22Rv1 (cell line): ENCODE measurements at regions not wholly inside any gene's neighbourhood (a gene's known extent, or its start where the extent isn't known, plus 50 kb on each side); places are given as distances from the start of the nearest gene placed in this dataset.

Experiments
- CTCF ChIP-seq: fragments of 450-650 bp; IDR thresholded peaks from 2 replicates; pipeline ENCODE4 v1.5.1; 2017; ENCODE audit warnings: mild to moderate bottlenecking
- ZFX ChIP-seq: fragments of 450-650 bp; IDR thresholded peaks from 2 replicates; pipeline ENCODE4 v1.6.1; 2017; ENCODE audit warnings: antibody characterized with exemption, borderline replicate concordance

- TF ChIP-seq CTCF (no peak), ZFX (no peak)
Measured at GRCh38 chrX:131614241-131614640, 70.4 kb downstream of the OR13H1 start.
